ENCODE measurements at regions not wholly inside any gene's neighbourhood (a gene's known extent, or its start where the extent isn't known, plus 50 kb on each side); places are given as distances from the start of the nearest gene placed in this dataset.

GRCh38 chr3:468172-468571 is 271.6 kb downstream of the CHL1 start:
- Mint-ChIP-seq H3K9me3 (peaks cover 12% of the 10 kb centered on the region), H3K27me3 (ENCODE audit: low read depth) (no peaks in the 10 kb centered on the region), H3K36me3 (ENCODE audit: low read depth) (no peaks in the 10 kb centered on the region), H3K4me3 (no peak overlapping the region), H3K4me1 (peaks cover 3% of the 10 kb centered on the region), H3K27ac (ENCODE audit: unreplicated experiment) (no peak overlapping the region)
- TF ChIP-seq, protein P1, sequence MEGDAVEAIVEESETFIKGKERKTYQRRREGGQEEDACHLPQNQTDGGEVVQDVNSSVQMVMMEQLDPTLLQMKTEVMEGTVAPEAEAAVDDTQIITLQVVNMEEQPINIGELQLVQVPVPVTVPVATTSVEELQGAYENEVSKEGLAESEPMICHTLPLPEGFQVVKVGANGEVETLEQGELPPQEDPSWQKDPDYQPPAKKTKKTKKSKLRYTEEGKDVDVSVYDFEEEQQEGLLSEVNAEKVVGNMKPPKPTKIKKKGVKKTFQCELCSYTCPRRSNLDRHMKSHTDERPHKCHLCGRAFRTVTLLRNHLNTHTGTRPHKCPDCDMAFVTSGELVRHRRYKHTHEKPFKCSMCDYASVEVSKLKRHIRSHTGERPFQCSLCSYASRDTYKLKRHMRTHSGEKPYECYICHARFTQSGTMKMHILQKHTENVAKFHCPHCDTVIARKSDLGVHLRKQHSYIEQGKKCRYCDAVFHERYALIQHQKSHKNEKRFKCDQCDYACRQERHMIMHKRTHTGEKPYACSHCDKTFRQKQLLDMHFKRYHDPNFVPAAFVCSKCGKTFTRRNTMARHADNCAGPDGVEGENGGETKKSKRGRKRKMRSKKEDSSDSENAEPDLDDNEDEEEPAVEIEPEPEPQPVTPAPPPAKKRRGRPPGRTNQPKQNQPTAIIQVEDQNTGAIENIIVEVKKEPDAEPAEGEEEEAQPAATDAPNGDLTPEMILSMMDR (conservative IDR thresholded peaks at IDR 0.05), result peak; percentile 67
- DNase-seq (ENCODE audit: low read depth, low spot score), result no peak

DNA sequence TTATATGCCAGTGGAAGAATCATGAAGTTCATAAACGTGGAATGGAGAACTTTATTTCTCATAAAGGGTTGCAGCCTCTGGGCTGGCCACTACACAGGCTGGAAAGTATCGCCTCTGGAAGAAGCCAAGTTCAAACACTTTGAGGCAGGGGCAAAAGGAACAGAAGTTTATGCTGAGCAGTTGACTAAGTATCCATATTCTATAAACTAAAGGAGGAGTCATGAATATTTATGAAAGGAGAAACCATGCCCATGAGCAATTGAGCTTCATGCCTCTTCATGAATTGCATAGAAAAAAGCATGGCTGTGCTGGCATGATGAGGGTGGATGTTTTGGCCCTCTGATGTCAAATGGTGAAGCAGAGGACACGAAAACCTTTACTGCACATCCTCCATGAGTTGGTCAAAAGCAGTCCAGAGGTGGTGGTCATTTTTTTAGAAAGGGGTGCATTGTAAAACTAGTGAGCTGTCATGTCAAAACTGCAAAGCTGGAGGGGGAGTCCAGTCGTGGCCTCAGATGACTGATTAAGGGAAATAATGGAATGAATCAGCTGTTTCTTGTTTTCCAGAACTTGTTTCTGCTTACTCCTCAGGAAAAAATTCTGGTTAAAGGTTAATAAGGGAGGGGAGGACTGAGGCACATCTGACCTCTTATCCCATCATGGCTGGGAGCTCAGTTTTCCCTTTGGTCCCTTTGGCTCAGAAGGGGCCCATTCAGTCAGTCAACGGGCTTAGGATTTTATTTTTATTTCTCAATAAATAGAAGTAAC is 276.7 kb downstream of the CHL1 start:
- Mint-ChIP-seq H3K27ac (ENCODE audit: unreplicated experiment) (no peak overlapping the region), H3K27me3 (ENCODE audit: low read depth) (no peaks in the 10 kb centered on the region), H3K4me1 (peaks cover 1% of the 10 kb centered on the region), H3K9me3 (peaks cover 11% of the 10 kb centered on the region), H3K4me3 (no peak overlapping the region), H3K36me3 (ENCODE audit: low read depth) (no peaks in the 10 kb centered on the region)
- no peak for DNase-seq (ENCODE audit: low read depth, low spot score)
- TF ChIP-seq, protein P1 (conservative IDR thresholded peaks at IDR 0.05), result no peak

GRCh38 chr3:474828-475227 is 278.3 kb downstream of the CHL1 start:
- H3K9me3 Mint-ChIP-seq, result peaks cover 13% of the 10 kb centered on the region
- H3K4me1 Mint-ChIP-seq, result no peaks in the 10 kb centered on the region
- TF ChIP-seq, protein P1 (conservative IDR thresholded peaks at IDR 0.05), result no peak
- no peak overlapping the region for H3K4me3 Mint-ChIP-seq
- no peaks in the 10 kb centered on the region for H3K36me3 Mint-ChIP-seq (ENCODE audit: low read depth)
- no peaks in the 10 kb centered on the region for H3K27me3 Mint-ChIP-seq (ENCODE audit: low read depth)
- no peak for DNase-seq (ENCODE audit: low read depth, low spot score)
- no peak overlapping the region for H3K27ac Mint-ChIP-seq (ENCODE audit: unreplicated experiment)

GRCh38 chr3:480070-480469 is 283.5 kb downstream of the CHL1 start:
- no peaks in the 10 kb centered on the region for H3K4me1 Mint-ChIP-seq
- H3K9me3 Mint-ChIP-seq, result peaks cover 5% of the 10 kb centered on the region
- H3K4me3 Mint-ChIP-seq, result no peak overlapping the region
- no peaks in the 10 kb centered on the region for H3K27me3 Mint-ChIP-seq (ENCODE audit: low read depth)
- H3K27ac Mint-ChIP-seq (ENCODE audit: unreplicated experiment), result no peak overlapping the region
- TF ChIP-seq, protein P1 (conservative IDR thresholded peaks at IDR 0.05), result no peak
- H3K36me3 Mint-ChIP-seq (ENCODE audit: low read depth), result no peaks in the 10 kb centered on the region
- no peak for DNase-seq (ENCODE audit: low read depth, low spot score)

GRCh38 chr3:481111-481510 is 284.5 kb downstream of the CHL1 start:
- H3K27me3 Mint-ChIP-seq (ENCODE audit: low read depth), result no peaks in the 10 kb centered on the region
- peaks cover 5% of the 10 kb centered on the region for H3K9me3 Mint-ChIP-seq
- H3K36me3 Mint-ChIP-seq (ENCODE audit: low read depth), result no peaks in the 10 kb centered on the region
- no peak for DNase-seq (ENCODE audit: low read depth, low spot score)
- H3K4me1 Mint-ChIP-seq, result no peaks in the 10 kb centered on the region
- TF ChIP-seq, protein P1 (conservative IDR thresholded peaks at IDR 0.05), result no peak
- H3K4me3 Mint-ChIP-seq, result no peak overlapping the region
- no peak overlapping the region for H3K27ac Mint-ChIP-seq (ENCODE audit: unreplicated experiment)

Data from neural crest cell (in vitro differentiated cells).